Glutamatergic neuron (in vitro differentiated cells): ENCODE measurements at regions not wholly inside any gene's neighbourhood (a gene's known extent, or its start where the extent isn't known, plus 50 kb on each side); places are given as distances from the start of the nearest gene placed in this dataset.

ENCODE experiments used
- DNase-seq: peaks from one replicate; pipeline ENCODE4 v3.0.0; 2022
- H3K27ac Mint-ChIP-seq: one replicate; pipeline ENCODE4 v1.8.0; 2020; ENCODE audit warnings: mild to moderate bottlenecking, mixed read lengths, inconsistent platforms; ENCODE audit not compliant: unreplicated experiment
- H3K27me3 Mint-ChIP-seq: one replicate; pipeline ENCODE4 v1.8.0; 2020; ENCODE audit warnings: mild to moderate bottlenecking, moderate library complexity, mixed read lengths, inconsistent platforms; ENCODE audit not compliant: unreplicated experiment
- H3K36me3 Mint-ChIP-seq: one replicate; pipeline ENCODE4 v1.8.0; 2020; ENCODE audit warnings: mild to moderate bottlenecking, mixed read lengths, inconsistent platforms; ENCODE audit not compliant: unreplicated experiment
- H3K4me1 Mint-ChIP-seq: one replicate; pipeline ENCODE4 v1.8.0; 2020; ENCODE audit warnings: mild to moderate bottlenecking, low read depth, mixed read lengths, inconsistent platforms; ENCODE audit not compliant: unreplicated experiment
- H3K4me3 Mint-ChIP-seq: one replicate; pipeline ENCODE4 v1.8.0; 2020; ENCODE audit warnings: mild to moderate bottlenecking, mixed read lengths, inconsistent platforms; ENCODE audit not compliant: unreplicated experiment
- H3K9me3 Mint-ChIP-seq: one replicate; pipeline ENCODE4 v1.8.0; 2020; ENCODE audit warnings: mild to moderate bottlenecking, moderate library complexity, mixed read lengths, inconsistent platforms; ENCODE audit not compliant: unreplicated experiment
- CTCF ChIP-seq: fragments of 200-600 bp; sonication (generic); IDR thresholded peaks from one replicate; pipeline ENCODE4 v1.5.0; 2021; ENCODE audit not compliant: partially characterized antibody, unreplicated experiment

- peaks cover 4% of the 10 kb centered on the region for H3K36me3 Mint-ChIP-seq
- no peak for TF ChIP-seq CTCF
- no peaks in the 10 kb centered on the region for H3K27me3 Mint-ChIP-seq
- H3K4me1 Mint-ChIP-seq: no peaks in the 10 kb centered on the region
- no peak overlapping the region for H3K27ac Mint-ChIP-seq
- H3K4me3 Mint-ChIP-seq: no peak overlapping the region
- no peaks in the 10 kb centered on the region for H3K9me3 Mint-ChIP-seq
- DNase-seq: no peak
Observed at GRCh38 chr12:115140981-115141655, 457.1 kb upstream of the TBX3 start.

DNA sequence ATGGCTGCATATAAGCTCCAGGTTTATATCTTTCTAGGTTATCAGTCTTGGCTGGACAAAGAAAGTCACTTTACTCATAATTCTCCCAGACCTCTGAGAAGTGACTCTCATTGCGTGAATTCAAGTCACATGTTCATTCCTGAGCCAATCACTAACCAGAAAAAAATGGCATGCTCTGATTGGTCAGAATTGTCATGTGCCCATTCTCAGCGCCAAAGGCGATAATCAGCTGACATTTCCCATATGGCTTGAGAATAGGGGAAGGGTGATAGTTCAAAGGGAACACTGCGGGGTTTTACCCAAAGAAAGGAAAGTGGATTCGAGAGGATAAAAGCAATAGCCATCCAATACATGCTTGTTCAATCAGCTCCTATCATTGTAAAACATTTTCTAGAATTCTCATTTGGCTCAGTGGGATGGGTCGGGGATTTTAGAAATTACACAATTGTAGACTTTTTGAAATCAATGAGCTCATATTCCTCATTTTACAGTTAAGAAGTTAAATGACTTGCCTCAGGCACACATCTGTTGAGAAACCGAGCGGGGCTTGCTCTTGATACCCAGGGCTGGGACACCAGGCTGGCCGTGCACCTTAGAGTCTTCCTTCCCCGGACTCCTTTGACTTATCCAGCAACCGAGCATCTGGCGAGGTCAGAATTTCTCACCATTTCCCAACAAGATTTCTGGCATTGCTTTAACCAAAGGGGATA is 454.0 kb upstream of the TBX3 start:
- Mint-ChIP-seq H3K9me3 (no peaks in the 10 kb centered on the region), H3K27ac (no peak overlapping the region), H3K4me1 (no peaks in the 10 kb centered on the region), H3K27me3 (peaks cover 1% of the 10 kb centered on the region), H3K36me3 (no peaks in the 10 kb centered on the region), H3K4me3 (no peak overlapping the region)
- TF ChIP-seq CTCF: no peak
- DNase-seq: no peak

DNA sequence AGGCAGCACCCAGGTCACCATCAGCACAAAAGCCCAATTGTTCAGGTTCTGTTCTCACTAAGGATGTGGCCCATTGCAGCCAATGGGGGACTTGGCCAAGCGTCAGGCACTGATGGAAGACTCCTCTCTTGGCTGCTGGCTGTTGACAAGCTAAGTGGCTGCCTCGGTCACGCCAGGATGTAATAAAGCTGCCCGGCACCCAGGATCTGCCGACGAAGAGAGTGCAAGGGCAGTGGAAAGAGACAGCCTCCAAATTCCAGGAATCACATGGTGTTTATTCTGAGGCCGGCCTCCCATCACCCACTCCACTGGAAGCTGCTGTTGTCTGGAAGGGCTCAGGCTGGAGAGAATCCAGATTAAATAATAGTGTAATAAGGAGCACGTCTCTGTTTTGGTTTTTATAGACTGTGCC is 451.8 kb upstream of the TBX3 start:
- Mint-ChIP-seq H3K9me3 (no peaks in the 10 kb centered on the region), H3K27me3 (peaks cover 1% of the 10 kb centered on the region), H3K27ac (no peak overlapping the region), H3K4me3 (no peak overlapping the region), H3K4me1 (no peaks in the 10 kb centered on the region), H3K36me3 (no peaks in the 10 kb centered on the region)
- no peak for TF ChIP-seq CTCF
- no peak for DNase-seq

DNA sequence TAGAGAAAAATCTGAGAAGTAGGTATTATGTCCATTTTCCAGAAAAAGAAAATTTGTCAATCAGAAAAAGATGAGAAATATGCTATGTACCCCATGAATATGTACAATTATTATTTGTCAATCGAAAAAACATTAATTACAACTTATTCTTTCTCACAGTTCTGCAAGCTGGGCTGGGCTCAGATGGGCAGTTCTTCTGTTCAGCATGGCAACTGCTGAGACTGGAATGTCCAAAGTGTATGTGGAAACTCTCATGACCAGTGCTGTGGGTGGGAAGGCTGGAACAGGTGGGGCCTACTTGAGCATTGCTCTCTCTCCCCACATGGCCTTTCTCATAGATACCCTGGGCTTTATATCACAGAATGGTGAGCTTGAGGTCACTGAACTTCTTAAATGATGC is 450.3 kb upstream of the TBX3 start:
- Mint-ChIP-seq H3K27ac (no peak overlapping the region), H3K4me3 (no peak overlapping the region), H3K4me1 (no peaks in the 10 kb centered on the region), H3K36me3 (no peaks in the 10 kb centered on the region), H3K9me3 (no peaks in the 10 kb centered on the region), H3K27me3 (peaks cover 1% of the 10 kb centered on the region)
- DNase-seq: no peak
- TF ChIP-seq CTCF: no peak

GRCh38 chr12:115132905-115133304 is 448.9 kb upstream of the TBX3 start:
- Mint-ChIP-seq H3K27ac (no peak overlapping the region), H3K4me3 (no peak overlapping the region), H3K4me1 (no peaks in the 10 kb centered on the region), H3K9me3 (no peaks in the 10 kb centered on the region), H3K27me3 (peaks cover 3% of the 10 kb centered on the region), H3K36me3 (no peaks in the 10 kb centered on the region)
- TF ChIP-seq CTCF: no peak
- DNase-seq: no peak
